NCI-H1417 treated with DMSO at 0.1 percent for 48 hours (cell line): ENCODE measurements at regions not wholly inside any gene's neighbourhood (a gene's known extent, or its start where the extent isn't known, plus 50 kb on each side); places are given as distances from the start of the nearest gene placed in this dataset.

ENCODE experiments used
- DNase-seq: peaks from one replicate; lab custom pipeline; 2025; lab: John Stamatoyannopoulos, UW

DNA sequence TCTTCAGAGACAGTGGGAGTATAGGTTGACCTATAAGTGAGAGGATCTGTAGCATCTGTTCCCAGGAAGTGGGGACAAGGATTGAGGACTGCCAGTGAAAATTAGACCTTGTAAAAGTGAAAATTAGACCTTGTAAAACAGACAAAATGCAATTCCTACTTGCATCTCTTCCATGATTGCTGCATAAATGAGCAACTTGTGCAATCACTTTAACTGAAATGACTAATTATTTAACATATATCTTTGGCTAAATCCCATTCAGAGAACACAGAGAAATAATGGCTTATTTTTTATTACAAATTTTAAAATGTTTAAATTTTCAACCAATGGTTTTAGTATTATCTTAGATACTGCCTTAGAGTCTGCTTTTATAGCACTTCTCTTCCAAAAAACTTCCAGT, 67.2 kb upstream of the NABP1 start:
- no peak for DNase-seq

DNA sequence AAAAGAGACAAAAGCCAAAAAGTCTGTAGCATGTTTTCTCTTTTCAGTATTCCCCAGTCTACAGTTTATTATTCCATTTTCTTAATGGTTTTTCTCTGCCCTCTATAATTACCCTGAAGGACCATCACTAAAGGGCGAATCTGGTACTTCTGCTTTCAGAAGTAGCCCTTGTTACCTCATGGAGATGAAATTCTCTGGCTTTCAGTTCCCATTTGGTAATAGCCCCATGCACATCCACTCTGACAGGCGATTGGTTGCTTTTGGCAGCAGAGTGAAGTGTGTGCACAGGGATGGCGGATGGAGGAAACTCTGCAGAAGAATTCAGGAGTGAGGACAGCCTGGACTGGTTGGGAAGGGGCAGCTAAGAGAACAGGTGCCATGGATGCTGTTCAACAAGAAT, 66.3 kb upstream of the NABP1 start:
- DNase-seq = no peak

DNA sequence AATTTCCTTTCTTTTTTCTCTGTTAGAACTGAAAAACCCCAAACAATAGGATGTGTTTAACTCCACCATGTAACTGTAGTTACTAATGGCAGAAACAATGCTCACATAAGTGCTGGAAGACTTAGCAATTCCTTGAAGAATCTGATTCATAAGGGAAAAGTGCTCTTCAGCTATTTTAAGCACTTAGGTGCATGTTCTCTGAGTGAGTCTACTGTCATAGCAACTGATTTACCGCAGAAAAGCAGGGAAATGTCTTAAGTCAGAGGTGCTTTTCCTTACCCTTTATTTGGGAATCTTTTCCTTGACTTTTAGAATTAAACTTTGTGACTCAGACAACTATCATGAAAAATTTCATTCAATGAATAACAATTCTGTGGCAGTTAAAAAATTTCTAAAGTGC, 65.4 kb upstream of the NABP1 start:
- no peak for DNase-seq

DNA sequence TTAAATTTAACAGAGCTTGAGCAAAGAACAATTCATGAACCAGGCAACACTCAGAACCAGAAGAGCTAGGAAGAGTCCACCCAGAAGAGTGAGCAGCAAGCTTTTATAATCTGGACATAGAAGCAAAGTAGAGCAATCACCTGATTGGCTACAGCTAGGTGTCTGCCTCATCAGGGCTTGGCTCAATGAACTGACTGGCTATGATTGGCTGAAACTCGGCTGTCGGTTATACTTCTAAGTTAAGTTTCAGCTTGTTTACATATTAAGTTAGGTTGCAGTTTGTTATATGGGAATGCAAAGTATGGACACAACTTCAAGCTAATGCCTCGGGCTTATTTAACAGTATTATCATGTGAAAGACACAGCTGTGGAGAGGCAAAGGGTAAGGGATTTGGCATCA, 63.2 kb upstream of the NABP1 start:
- no peak for DNase-seq

DNA sequence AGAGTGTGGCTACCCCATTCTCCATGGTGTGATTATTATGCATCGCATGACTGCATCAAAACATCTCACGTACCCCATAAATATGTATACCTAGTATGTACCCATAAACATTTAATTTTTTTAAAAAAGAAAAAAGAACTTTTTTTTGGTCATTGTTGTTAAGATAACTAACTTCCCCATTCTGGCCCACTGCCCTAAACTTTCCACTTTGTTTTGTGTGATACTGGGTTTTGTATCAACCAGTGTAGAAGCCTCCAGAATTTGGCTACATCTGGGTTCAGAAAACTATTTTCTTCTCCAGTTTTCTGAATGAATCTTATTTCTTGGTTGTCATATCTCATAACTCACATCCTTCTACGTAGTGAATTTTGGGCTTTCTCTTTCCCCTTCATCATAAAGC, 62.3 kb upstream of the NABP1 start:
- no peak for DNase-seq

DNA sequence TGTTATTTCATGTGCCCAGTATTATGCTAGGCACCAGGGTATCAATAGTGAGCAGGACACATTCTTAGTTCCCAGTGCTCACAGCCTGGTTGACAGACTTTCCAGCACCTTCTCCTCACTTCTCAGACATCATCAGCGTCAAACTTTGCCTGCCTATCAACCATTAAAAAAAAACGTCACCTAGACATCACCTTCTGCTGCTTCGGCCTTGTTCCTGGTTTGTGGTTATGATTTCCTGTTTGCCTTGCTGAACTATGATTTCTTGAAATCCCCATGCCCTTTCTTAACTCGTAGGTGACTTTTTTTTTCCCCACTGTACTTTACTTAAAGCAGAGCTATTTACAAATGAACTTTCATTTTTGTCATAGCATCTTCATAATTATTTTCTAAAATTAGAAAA, 60.4 kb upstream of the NABP1 start:
- no peak for DNase-seq

DNA sequence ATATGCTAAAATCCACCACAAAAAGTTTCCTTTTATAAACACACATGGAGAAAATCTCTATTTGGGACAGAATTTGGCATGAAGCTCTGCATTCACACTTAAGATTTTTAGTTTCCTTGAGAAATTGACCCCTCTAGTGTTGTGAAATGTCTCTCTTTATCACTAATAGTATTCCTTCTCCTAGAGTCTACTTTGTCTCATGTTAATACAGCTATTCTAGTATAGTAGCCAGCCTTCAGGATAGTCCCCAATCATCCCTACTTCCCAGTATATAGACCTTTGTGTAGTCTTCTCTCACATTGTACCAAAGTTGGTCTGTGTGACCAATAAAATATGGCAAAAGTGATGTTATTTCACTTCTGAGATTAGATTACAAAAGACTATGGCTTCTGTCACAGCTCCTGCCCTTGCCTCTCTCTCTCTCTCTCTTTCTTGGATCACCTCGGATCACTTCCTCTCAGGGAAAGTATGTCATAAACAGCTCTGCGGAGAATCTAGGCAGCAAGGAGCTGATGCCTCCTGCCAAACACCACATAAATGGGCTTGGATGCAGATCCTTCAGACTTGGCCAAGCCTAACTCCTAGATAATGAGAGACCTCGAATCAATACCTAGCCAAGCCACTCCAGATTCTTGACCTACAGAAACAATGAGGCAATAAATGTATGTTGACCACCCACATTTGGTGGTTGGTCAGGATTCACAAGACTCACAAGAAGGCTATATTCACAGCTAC, 59.7 kb upstream of the NABP1 start:
- DNase-seq = no peak

DNA sequence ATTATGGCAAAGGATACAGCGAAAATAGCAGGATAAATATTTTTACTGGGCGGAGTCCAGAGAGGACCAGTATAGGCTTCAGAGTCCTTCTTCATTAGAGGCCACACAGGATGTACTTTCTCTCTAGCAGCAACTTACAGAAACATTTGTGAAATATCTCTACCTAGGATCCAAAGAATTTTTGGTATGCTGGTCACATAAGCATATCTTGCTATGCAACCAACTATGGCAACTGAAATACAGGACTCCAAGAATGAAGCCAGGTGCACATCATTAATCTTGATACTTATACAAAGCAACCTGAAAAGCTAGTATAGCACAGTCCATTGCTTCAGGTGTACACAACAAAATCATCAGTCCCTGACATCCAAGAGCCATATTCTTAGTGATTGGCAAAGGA, 59.1 kb upstream of the NABP1 start:
- no peak for DNase-seq

DNA sequence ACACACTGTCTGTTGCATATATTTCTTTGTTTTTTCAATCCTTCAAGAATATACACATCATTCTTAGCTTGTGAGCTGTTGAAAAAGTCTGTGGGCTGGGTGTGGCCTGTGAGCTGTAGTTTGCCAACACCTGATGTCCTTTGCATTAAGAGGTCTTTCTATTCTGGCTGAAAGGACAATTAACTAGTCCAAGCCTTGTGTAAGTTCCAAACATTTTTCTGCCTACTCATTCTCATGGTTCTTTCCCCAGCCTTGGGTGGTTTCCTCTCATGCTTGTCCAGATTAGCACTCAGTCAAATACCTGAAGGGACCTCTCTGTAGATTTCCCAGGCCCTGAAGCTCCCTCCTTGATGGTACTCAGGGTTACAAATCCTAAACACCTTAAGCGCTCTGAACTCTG, 57.8 kb upstream of the NABP1 start:
- no peak for DNase-seq

DNA sequence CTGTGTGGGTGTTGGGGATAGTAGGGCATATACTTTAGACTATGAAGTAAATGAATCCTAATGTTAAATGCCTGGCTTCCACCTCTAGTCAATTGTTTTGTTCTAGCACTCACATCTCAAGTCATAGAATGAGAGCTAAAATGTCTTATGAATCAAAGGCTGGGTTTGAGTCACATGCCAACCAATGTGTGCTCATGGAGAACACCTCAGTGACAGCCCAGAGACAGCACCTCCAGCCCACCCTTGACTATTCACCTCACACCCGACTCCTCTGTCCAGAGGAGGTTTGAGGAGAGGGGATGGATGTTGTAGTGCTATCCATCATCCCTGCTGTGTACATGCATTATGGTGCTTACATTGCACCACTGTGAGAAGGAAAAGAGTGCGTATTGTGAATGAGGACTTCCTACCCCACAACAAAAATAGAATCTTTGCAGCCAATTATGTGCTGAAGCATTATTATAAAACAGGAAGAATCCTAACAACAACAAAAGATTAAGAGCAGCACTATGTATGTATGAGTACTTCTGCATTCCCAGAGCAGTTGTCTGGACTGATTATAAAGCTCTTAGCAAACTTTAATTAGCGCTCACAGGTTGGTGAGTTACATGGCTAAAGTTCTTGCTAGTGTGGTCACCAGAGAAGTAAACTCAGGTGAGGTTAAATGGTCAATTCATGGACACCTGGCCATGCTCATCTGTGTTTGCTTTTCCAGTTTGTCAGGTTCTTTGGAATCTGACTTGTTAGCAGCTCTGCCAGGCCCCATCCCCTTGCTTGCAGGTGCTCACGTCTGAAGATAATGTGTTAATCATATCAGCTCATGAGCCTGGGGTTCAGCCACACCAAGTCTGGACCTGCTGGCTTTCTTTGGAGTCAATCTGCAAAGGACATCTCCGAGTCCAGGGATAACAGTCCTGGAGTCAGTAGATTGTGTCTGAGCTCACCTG, 55.3 kb upstream of the NABP1 start:
- DNase-seq = no peak

DNA sequence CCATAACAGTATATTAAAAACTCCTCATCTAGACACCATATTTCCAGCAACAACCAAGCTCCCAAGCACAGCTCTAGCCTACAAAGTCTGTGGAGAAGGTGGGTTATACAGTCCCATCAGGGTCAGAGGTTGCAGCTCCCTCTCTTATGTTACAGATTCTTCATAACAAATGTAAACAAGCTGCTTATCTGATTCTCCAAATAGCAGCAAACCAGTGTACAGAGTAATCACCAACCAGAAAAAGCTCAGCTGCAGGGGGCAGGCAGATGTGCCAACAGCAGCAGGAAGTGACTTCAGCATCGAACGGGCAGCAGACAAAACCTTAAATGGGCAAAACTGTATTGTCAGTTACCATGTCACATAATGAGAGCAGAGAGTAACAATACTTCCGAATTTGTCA, 52.9 kb upstream of the NABP1 start:
- DNase-seq = no peak

DNA sequence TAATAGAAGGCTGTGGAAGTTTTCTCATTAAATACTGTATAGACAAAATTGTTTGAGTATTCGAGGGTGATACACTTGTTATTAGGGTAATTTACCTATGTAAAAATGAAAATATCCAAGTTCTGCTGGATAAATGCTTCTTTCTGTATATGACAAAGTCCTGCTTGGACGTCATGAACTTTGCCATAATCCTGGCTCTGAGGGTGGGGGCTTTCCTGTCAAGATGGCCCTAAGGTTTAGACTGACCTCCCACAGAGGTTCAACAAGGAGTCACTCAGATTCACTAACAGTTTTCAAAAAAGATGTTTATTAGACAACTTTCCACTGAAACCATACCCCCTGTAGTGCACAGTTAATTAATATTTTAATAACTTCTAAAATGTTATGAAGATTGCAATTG, 52.5 kb upstream of the NABP1 start:
- DNase-seq = no peak

DNA sequence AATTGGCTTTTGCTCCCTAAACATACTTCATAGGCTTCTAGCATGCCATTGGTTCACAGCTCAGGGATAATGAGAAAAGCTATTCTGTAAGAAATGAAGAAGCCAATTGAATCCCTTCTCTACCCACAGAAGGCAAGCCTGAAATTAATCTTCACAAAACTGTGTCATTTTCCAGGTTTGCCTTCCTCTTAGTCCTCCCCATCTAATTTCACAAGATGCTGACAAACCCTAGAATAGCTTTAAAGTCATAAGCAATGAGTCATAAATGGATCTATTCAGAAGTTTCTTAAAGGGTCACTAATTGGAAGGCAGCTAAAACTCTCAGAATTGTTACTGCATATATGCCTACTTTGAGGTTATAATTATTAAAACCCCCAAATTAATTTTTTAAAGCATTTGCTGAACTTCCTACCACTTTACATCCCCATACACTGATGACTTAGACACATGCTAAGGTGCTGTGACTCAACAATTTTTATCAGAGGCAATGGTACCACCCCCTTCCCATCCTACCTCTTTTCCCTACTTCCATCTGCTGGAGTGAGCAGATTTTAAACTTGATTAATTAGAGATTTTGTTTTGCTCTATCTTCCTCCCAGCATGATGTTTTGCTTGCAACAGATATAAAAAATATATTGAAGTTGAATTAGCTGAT, 51.3 kb upstream of the NABP1 start:
- no peak for DNase-seq

DNA sequence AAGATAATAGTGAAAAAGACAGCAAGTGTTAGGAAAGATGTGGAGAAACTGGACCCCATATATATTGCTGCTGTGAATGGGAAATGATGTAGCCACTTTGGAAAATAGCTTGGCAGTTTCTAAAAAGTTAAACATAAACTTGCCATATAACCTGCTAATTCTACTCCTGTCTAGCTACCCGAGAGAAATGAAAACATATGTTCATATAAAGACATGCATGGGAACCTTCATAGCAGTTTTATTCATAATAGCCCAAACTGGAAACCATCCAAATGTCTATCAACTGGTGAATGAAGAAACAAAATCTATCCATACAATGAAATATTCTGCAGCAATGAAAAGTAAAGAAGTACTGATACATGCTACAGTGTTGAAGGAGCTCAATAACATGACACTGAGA, 50.4 kb upstream of the NABP1 start:
- DNase-seq = no peak
